ENCODE measurements at regions not wholly inside any gene's neighbourhood (a gene's known extent, or its start where the extent isn't known, plus 50 kb on each side); places are given as distances from the start of the nearest gene placed in this dataset.
"Not testable (repeated sequence)": the region's sequence is repeated elsewhere in the genome, so short reads cannot be mapped to it uniquely, and the experiment has no call there.

GRCh38 chr2:47704287-47704686 is 78.7 kb upstream of the MSH6 start:
- DNase-seq = no peak
- Mint-ChIP-seq H3K27ac (no peak overlapping the region), H3K4me1 (ENCODE audit: low read depth) (no peaks in the 10 kb centered on the region), H3K4me3 (no peak overlapping the region), H3K9me3 (no peaks in the 10 kb centered on the region), H3K27me3 (ENCODE audit: insufficient read depth) (peaks cover 16% of the 10 kb centered on the region), H3K36me3 (ENCODE audit: low read depth) (no peaks in the 10 kb centered on the region)
- no peak for TF ChIP-seq CTCF (IDR thresholded peaks at IDR 0.05)

GRCh38 chr2:47699533-47700215 is 83.3 kb upstream of the MSH6 start:
- H3K36me3 Mint-ChIP-seq (ENCODE audit: low read depth) = no peaks in the 10 kb centered on the region
- H3K27ac Mint-ChIP-seq = no peak overlapping the region
- H3K9me3 Mint-ChIP-seq = no peaks in the 10 kb centered on the region
- H3K4me1 Mint-ChIP-seq (ENCODE audit: low read depth) = no peaks in the 10 kb centered on the region
- H3K4me3 Mint-ChIP-seq = no peak overlapping the region
- DNase-seq = no peak
- H3K27me3 Mint-ChIP-seq (ENCODE audit: insufficient read depth) = peaks cover 22% of the 10 kb centered on the region
- TF ChIP-seq CTCF (IDR thresholded peaks at IDR 0.05) = no peak

- not testable (repeated sequence) for H3K4me1 Mint-ChIP-seq (ENCODE audit: low read depth); H3K9me3 Mint-ChIP-seq; H3K4me3 Mint-ChIP-seq; H3K36me3 Mint-ChIP-seq (ENCODE audit: low read depth); DNase-seq; H3K27ac Mint-ChIP-seq
- peaks cover 26% of the 10 kb centered on the region for H3K27me3 Mint-ChIP-seq (ENCODE audit: insufficient read depth)
Observed at GRCh38 chr2:47698436-47698972, 84.4 kb upstream of the MSH6 start.

GRCh38 chr2:47697681-47698435 is 85.1 kb upstream of the MSH6 start:
- not testable (repeated sequence) for H3K4me3 Mint-ChIP-seq; H3K4me1 Mint-ChIP-seq (ENCODE audit: low read depth); DNase-seq; H3K27ac Mint-ChIP-seq; H3K36me3 Mint-ChIP-seq (ENCODE audit: low read depth); H3K9me3 Mint-ChIP-seq
- peaks cover 26% of the 10 kb centered on the region for H3K27me3 Mint-ChIP-seq (ENCODE audit: insufficient read depth)

GRCh38 chr2:47697000-47697601 is 85.8 kb upstream of the MSH6 start:
- TF ChIP-seq CTCF (IDR thresholded peaks at IDR 0.05) = no peak
- Mint-ChIP-seq H3K9me3 (no peaks in the 10 kb centered on the region), H3K27me3 (ENCODE audit: insufficient read depth) (peaks cover 26% of the 10 kb centered on the region), H3K4me1 (ENCODE audit: low read depth) (no peaks in the 10 kb centered on the region), H3K27ac (no peak overlapping the region), H3K4me3 (no peak overlapping the region), H3K36me3 (ENCODE audit: low read depth) (no peaks in the 10 kb centered on the region)
- DNase-seq = no peak

- Mint-ChIP-seq H3K27me3 (ENCODE audit: insufficient read depth) (peaks cover 26% of the 10 kb centered on the region), H3K4me3 (no peak overlapping the region), H3K36me3 (ENCODE audit: low read depth) (no peaks in the 10 kb centered on the region), H3K27ac (no peak overlapping the region), H3K4me1 (ENCODE audit: low read depth) (no peaks in the 10 kb centered on the region), H3K9me3 (no peaks in the 10 kb centered on the region)
- no peak for DNase-seq
- TF ChIP-seq CTCF (IDR thresholded peaks at IDR 0.05) = no peak
Observed at GRCh38 chr2:47696478-47696831, 86.5 kb upstream of the MSH6 start.

All from HFFc6 (cell line).